ENCODE measurements at regions not wholly inside any gene's neighbourhood (a gene's known extent, or its start where the extent isn't known, plus 50 kb on each side); places are given as distances from the start of the nearest gene placed in this dataset.

- DNase-seq: no peak
These were observed 391.4 kb downstream of the IRS2 start for GRCh38 chr13:109395014-109395413.

DNA sequence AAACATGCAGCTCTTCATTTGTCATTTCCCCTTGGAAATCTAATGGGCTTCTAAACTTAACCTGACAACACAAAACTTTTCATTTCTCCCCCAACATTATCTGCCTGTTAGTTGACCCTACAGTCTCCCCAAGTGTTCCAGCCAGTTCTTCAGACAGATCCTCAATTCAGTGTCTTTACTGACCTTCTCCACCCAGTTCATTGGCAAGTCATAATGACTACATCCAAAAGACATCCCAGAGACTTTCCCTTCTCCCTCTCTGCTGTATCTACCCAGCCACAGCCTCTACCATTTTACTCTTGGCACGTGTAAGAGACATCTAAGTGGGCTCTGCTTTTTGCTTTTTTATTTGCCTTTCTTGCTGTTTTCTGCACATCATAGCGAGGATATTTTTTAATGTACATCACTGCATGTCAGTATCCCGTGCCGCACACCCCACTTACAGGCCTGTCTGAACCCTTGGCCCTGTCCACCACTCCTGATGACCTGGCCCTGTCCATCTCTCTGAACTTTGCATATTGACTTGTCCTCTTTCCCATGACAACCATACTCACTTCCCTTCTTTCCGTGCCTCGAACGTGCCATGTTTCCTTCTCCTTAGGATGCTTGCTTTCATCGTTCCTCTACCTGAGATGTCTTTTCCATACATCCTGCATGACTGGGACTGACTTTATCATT lies 391.9 kb downstream of the IRS2 start:
- DNase-seq: no peak

- DNase-seq: no peak
These were observed 393.3 kb downstream of the IRS2 start for GRCh38 chr13:109393045-109393444.

DNA sequence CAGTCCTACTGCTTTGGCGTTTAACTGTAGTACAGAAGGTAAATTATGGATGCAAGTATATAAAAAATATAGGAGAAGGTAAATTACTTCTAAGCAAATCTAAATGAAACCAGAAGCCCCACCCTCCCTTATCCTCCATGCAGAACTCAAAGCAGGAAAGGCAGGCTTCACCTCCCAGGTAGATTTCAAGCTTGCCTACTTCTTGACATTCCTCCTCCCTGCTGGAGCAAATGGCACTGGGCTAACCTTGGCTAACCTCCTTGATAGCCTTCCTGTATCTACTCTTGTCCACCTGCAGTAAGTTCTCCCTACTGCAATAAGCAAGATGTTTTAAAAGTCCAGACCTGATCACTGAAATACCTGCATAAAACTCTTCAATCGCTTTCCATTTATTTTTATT lies 396.0 kb downstream of the IRS2 start:
- DNase-seq: no peak

GRCh38 chr13:109389892-109390345 lies 396.5 kb downstream of the IRS2 start:
- DNase-seq: no peak

DNA sequence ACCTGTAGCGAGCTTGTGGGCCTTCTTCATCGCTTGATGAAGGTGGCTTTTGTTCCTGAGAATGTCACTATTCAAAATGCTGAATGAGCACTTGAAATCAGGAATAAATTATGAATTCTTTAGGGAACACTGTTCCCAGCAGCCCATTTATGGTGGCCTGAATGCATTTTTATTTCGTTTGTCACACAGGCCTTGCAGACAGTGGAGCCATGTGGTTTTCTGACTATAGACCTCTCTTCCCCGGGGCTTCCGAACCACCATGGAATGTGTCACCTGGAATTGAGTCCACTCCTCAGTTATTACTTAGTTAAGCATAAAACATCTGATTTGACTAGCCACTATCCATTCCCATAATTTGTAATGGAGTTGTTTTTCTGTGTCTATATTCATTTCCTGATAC lies 396.9 kb downstream of the IRS2 start:
- DNase-seq: no peak

DNA sequence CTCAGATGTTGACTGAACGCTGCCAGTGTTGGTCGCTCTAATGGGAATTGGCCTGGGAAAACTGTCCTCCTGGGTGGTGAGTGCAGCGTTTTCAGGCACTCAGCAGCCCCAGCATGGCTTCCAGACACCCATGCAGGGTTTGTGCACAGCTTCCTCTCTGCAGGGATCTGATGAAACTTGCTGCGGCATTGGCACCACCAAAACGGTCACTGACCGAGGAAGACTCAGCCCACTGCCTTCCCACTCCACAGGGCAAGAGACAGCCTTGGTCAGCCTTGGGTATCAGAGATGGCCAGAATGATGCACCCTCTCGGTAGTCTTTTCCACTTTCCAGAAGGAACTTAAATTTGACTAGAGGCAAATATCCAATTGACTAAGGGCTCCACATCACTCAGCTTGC lies 398.9 kb downstream of the IRS2 start:
- no peak for DNase-seq

- DNase-seq: no peak
These were observed 401.2 kb downstream of the IRS2 start for GRCh38 chr13:109385242-109385560.

DNA sequence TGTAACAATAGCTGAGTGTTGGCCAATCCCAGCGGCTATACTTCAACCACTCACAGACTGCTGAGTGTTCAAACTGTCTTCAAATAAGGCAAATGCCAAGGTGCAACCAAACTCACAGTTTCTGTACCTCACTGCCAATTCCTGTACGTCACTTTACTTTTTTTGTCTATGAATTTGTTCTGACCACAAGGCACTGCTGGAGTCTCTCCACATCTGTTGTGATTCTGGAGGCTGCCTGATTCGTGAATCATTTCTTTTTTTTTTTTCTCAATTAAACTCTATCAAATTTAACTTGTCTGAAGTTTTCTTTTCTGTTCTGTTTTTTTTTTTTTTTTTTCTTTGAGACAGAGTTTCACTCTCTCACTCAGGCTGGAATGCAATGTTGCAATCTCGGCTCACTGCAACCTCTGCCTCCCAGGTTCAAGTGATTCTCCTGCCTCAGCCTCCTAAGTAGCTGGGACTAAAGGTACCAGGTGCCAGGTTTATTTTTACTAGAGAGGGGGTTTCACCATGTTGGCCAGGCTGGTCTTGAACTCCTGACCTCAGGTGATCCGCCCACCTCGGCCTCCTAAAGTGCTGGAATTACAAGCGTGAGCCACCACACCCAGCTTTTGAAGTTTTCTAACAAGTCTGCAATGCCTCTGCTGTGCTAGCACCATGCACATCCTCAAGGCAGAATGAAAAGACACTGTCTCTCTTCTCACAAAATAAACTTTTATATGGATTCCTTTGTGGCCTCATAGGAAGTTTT lies 401.7 kb downstream of the IRS2 start:
- DNase-seq: no peak

- DNase-seq: no peak
These were observed 402.7 kb downstream of the IRS2 start for GRCh38 chr13:109383683-109384082.

- no peak for DNase-seq
These were observed 404.7 kb downstream of the IRS2 start for GRCh38 chr13:109381546-109382180.

DNA sequence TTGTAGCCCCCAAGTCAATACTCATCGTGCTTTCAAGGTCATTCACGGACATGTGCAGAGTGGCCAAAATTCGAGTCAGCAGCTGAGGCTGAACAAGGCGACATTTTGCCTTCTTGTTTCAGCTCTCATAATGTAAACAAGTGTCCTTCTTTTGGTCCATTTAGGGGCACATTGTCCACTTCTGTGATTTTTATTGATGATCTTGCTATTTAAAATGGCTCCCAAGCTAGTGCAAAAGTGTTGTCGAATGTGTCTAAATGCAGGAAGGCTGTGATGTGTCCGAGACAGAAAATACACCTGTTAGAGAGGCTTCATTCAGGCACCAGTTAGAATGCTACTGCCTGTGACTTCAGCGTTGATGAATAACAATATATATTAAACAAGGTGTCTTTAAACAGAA lies 405.9 kb downstream of the IRS2 start:
- no peak for DNase-seq

GRCh38 chr13:109379930-109380329 lies 406.5 kb downstream of the IRS2 start:
- DNase-seq: no peak

- DNase-seq: no peak
These were observed 409.4 kb downstream of the IRS2 start for GRCh38 chr13:109376936-109377335.

GRCh38 chr13:109374609-109375200 lies 411.7 kb downstream of the IRS2 start:
- no peak for DNase-seq

DNA sequence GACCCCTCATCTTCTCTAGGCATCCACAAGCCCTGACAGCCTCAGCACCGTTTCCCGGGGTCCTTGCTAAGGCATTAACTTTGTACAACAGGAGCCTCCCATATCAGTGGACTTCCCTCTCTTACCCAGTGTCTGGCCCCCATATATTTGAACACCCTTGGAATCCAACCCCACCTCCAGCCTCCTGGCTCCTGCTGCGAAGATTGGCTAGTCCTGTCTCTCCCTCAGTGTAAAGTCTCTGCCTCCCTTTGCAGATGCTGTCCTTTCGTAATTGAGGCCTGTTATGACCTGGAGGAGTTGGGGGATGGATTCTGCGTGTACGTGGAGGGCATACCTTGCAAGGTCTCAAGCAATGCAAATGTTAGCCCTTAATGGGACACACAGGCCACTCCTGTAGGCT lies 413.7 kb downstream of the IRS2 start:
- no peak for DNase-seq

- DNase-seq: no peak
These were observed 415.3 kb downstream of the IRS2 start for GRCh38 chr13:109371066-109371465.

- DNase-seq: no peak
These were observed 415.9 kb downstream of the IRS2 start for GRCh38 chr13:109370496-109370895.

DNA sequence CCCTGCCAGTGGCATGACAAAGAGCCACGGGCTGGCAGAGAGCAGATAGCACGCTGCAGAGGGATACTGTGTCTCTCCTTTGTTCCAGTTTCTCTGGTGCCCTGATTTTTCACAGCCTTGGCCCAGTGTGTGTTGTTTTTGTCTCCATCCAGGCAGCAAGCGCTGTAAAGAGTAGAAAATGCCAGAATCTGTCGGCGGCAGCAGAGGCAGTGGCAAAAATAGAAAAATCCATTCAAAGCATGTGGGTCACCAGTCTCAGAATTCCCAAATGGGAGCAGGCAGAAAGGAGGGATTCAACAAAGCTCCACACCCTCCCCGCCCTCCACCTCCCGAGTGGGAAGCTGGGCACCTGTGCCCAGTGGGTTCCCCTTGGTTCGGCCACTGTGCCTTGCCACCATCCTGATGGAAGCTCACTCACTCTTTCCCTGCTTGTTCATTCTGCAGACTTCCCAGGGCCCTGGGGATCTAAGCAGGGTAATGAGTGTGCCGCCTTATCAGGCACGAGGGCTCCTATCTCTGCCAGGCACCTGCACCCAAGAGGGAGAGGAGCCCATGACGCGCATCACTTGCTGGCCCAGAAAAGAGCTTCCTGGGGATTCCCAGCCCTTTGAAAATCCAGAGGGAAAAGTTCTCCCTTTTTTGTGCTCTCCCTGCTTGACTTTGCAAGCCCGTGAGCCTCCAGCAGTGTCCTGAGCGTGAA lies 416.9 kb downstream of the IRS2 start:
- no peak for DNase-seq

- no peak for DNase-seq
These were observed 418.2 kb downstream of the IRS2 start for GRCh38 chr13:109368230-109368629.

GRCh38 chr13:109366525-109366924 lies 419.9 kb downstream of the IRS2 start:
- no peak for DNase-seq

DNA sequence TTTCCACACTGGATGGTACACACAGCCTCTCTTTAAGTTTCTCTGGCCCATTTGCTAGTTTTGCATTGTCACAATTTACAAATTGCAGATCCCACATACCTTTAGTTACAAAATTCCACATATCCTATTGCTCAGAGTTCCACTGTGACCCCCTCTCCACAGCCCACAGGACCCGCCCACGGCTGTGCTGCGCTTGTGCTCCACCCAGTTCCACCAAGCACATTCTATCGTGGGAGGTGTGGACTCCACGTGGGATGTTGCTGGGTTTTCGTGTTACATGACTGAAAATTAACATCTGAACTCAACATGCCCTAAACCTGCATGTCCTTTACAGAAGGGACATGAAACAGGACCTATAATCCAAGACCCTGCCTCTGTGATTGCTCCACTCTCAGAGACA lies 423.0 kb downstream of the IRS2 start:
- DNase-seq: no peak

DNA sequence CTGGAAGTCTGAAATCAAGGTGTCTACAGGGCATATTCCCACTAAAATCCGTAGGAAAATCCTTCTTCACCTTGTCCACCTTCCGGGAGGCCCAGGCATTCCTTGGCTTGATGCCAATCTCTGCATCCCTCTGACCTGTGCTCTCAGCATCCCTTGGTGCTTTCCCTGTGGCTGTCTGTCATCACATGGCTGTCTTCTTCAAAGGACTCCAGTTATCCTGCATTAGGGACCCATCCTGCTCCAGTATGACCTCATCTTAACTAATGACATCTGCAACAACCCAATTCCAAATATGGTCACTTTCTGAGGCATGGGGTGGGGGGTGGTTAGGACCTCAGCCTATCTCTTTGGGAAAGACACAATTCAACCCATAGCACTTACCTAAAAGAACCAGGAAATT lies 423.8 kb downstream of the IRS2 start:
- DNase-seq: no peak

Data from activated CD4-positive, alpha-beta T cell treated with anti-CD3 and anti-CD28 coated beads for 4 hours (primary cell).